GM12878 (cell line): ENCODE measurements at regions not wholly inside any gene's neighbourhood (a gene's known extent, or its start where the extent isn't known, plus 50 kb on each side); places are given as distances from the start of the nearest gene placed in this dataset.

ENCODE experiments used
- ATAC-seq: fragments of 200-7000 bp; cut with Tn5 transposase; 3 replicates; pipeline ENCODE4 v1.9.1; 2020; ENCODE audit warnings: mild to moderate bottlenecking, moderate library complexity
- BruUV-seq: library from RNA; stranded (reverse); fragments of 400-500 nt; replicated peaks from 2 replicates; lab custom pipeline; 2021; lab: Mats Ljungman, UMichigan
- CTCF ChIA-PET: fragments of 300-600 bp; sonication (Branson Sonifier 250); formaldehyde crosslinking; extraction: SDS; loops from one replicate; lab custom pipeline; 2021; ENCODE audit warnings: inconsistent platforms; lab: Yijun Ruan, JAX
- POLR2A ChIA-PET: fragments of 350-600 bp; formaldehyde crosslinking; extraction: SDS; loops from one replicate; lab custom pipeline; 2021; ENCODE audit warnings: inconsistent platforms; lab: Charles Lee
- RAD21 ChIA-PET: fragments of 300-600 bp; sonication (Branson Sonifier 250); formaldehyde crosslinking; loops from one replicate; lab custom pipeline; 2023; ENCODE audit warnings: antibody characterized with exemption; ENCODE audit not compliant: unreplicated experiment; lab: Charles Lee
- SMC1A ChIA-PET: fragments of 300-600 bp; sonication (Branson Sonifier 250); formaldehyde crosslinking; loops from one replicate; lab custom pipeline; 2023; ENCODE audit not compliant: unreplicated experiment, uncharacterized antibody; lab: Charles Lee
- DNase-seq: peaks from one replicate; pipeline ENCODE4 v3.0.0-alpha.2; 2011; ENCODE audit warnings: low read depth, low spot score
- FAIRE-seq: peaks from 3 replicates; lab custom pipeline; 2011; peaks lifted over from hg19 to GRCh38; lab: Jason Lieb, UNC
- H2AFZ ChIP-seq: 2 replicates; pipeline ENCODE4 v1.6.0; 2011; ENCODE audit warnings: low read depth, low read length, control low read depth; ENCODE audit not compliant: control insufficient read depth
- H3K27ac ChIP-seq: 2 replicates; pipeline ENCODE4 v1.5.1; 2011; ENCODE audit warnings: control low read depth; ENCODE audit not compliant: control insufficient read depth, insufficient read depth
- H3K27me3 ChIP-seq, 2 experiments: replicated peaks in 1 of 2; 2 replicates each; pipeline versions ENCODE4 v1.6.0 to v1.6.1; 2011; ENCODE audit warnings: low read length in 1 of 2; ENCODE audit not compliant: control insufficient read depth in 2 of 2, insufficient read depth in 2 of 2
- H3K36me3 ChIP-seq, 2 experiments: 2 replicates each; pipeline ENCODE4 v1.5.1; 2011; ENCODE audit warnings: low read length in 1 of 2; ENCODE audit not compliant: control insufficient read depth in 2 of 2, insufficient read depth in 2 of 2
- H3K4me1 ChIP-seq: 2 replicates; pipeline ENCODE4 v1.6.1; 2011; ENCODE audit warnings: mild to moderate bottlenecking, low read length, moderate library complexity, mixed read lengths; ENCODE audit not compliant: control insufficient read depth, insufficient read depth
- H3K4me2 ChIP-seq: 2 replicates; pipeline ENCODE4 v1.6.0; 2011; ENCODE audit warnings: control low read depth; ENCODE audit not compliant: control insufficient read depth, insufficient read depth
- H3K4me3 ChIP-seq: fragments of 200-600 bp; sonication (generic); 2 replicates; pipeline ENCODE4 v1.5.1; 2016
- H3K79me2 ChIP-seq: 2 replicates; pipeline ENCODE4 v1.6.0; 2011; ENCODE audit warnings: low read length; ENCODE audit not compliant: control insufficient read depth, insufficient read depth
- H3K9ac ChIP-seq: 2 replicates; pipeline ENCODE4 v1.8.0; 2011; ENCODE audit warnings: low read length, control low read depth, mixed read lengths; ENCODE audit not compliant: control insufficient read depth, insufficient read depth
- H3K9me3 ChIP-seq: replicated peaks from 3 replicates; pipeline ENCODE4 v1.5.1; 2011; ENCODE audit warnings: mild to moderate bottlenecking, low read length; ENCODE audit not compliant: control insufficient read depth, insufficient read depth
- H4K20me1 ChIP-seq: 2 replicates; pipeline ENCODE4 v1.6.0; 2011; ENCODE audit not compliant: control insufficient read depth, insufficient read depth
- EZH2 ChIP-seq: IDR thresholded peaks from 2 replicates; pipeline ENCODE4 v1.6.1; 2012; ENCODE audit warnings: low read depth, mild to moderate bottlenecking, control low read depth, inconsistent platforms, low read length, borderline replicate concordance; ENCODE audit not compliant: control insufficient read depth
- HDAC6 ChIP-seq: fragments of 200-600 bp; sonication (generic); IDR thresholded peaks from one replicate; pipeline ENCODE4 v1.8.0; 2017; ENCODE audit warnings: antibody characterized with exemption; ENCODE audit not compliant: unreplicated experiment
- MYC ChIP-seq: IDR thresholded peaks from 2 replicates; pipeline ENCODE4 v1.6.1; 2011; ENCODE audit warnings: mild to moderate bottlenecking, low read length, moderate library complexity, inconsistent platforms; ENCODE audit not compliant: insufficient read depth, insufficient replicate concordance, insufficient read length, severe bottlenecking
- NFXL1 ChIP-seq: fragments of 450-650 bp; IDR thresholded peaks from 2 replicates; pipeline ENCODE4 v1.6.1; 2017; ENCODE audit warnings: antibody characterized with exemption, mild to moderate bottlenecking, borderline replicate concordance
- PML ChIP-seq: IDR thresholded peaks from 2 replicates; pipeline ENCODE4 v1.6.1; 2012; ENCODE audit warnings: low read length, inconsistent platforms
- SP1 ChIP-seq: IDR thresholded peaks from one replicate; pipeline ENCODE4 v1.6.1; 2011; ENCODE audit warnings: low read depth, low read length
- ZNF207 ChIP-seq: fragments of 450-650 bp; IDR thresholded peaks from 2 replicates; pipeline ENCODE4 v1.6.1; 2014; ENCODE audit warnings: antibody characterized with exemption, mild to moderate bottlenecking, borderline replicate concordance
- ZNF217 ChIP-seq: fragments of 450-650 bp; IDR thresholded peaks from 2 replicates; pipeline ENCODE4 v1.6.1; 2017; ENCODE audit warnings: antibody characterized with exemption, mild to moderate bottlenecking
- WGBS: methylation state at CpG from one replicate; pipeline ENCODE4 v1.1.6; 2016; ENCODE audit warnings: low lambda C conversion rate; ENCODE audit not compliant: insufficient replicate concordance, insufficient coverage; ENCODE audit errors: missing lambda C conversion rate; 5-methylcytosine and 5-hydroxymethylcytosine counted together
- in situ Hi-C: fragments of 300-500 bp; cut with MboI; formaldehyde crosslinking; loops from 9 replicates; pipeline ENCODE4 v1.14.3; 2018; ENCODE audit warnings: mixed read lengths
- intact Hi-C: fragments of 100-400 bp; cut with micrococcal nuclease; formaldehyde crosslinking; loops from one replicate; pipeline ENCODE4 v1.14.2; 2022; ENCODE audit not compliant: unreplicated experiment
- TF ChIP-seq, protein P1 (sequence below): fragments of 450-650 bp; IDR thresholded peaks from 2 replicates; pipeline ENCODE4 v1.6.1; 2014; ENCODE audit warnings: mild to moderate bottlenecking
- TF ChIP-seq, protein P2 (sequence below): IDR thresholded peaks from 2 replicates; pipeline ENCODE4 v1.6.1; 2011; ENCODE audit warnings: low read depth, low read length, improper control_type of control experiment, borderline replicate concordance

DNA sequence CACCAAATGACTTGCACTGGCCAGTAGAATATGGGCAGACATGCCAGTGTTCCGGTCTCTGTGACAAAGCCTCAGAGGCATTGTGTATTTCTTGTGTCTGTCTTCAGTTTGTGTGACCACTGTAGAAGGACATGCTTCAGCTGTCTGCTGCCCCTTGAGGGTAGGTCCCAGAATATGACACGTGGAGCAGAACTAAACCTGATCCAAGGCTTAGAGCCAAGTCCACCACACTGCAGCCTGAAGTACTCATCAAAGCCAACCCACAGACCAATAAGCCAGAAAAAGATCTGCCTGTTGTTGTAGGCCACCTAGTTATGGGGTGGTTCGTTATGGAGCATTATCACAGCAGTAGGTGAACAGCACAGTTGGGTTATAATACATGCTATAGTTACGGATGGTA lies 468.9 kb downstream of the PSAT1 start:
- in situ Hi-C loops: no loop called here
- BruUV-seq: no TSS peak

More for the DNA sequence above, 468.9 kb downstream of the PSAT1 start:
- no peak for FAIRE-seq
- POLR2A ChIA-PET: no interaction called here
- Histone ChIP-seq H3K9me3 (no peaks in the 10 kb centered on the region), H4K20me1 (no peaks in the 10 kb centered on the region), H3K27ac (no peak overlapping the region), H3K9ac (no peak overlapping the region), H3K4me2 (no peak overlapping the region), H3K79me2 (no peaks in the 10 kb centered on the region), H2AFZ (no peak overlapping the region), H3K27me3 (no peaks in the 10 kb centered on the region), H3K4me3 (no peak overlapping the region), H3K36me3 (no peaks in the 10 kb centered on the region), H3K4me1 (no peaks in the 10 kb centered on the region)
- no peak for DNase-seq
- WGBS: 29% methylated on average over 4 of the region's 4 CpGs
- CTCF ChIA-PET: no interaction called here
- intact Hi-C loops: no loop called here
- RAD21 ChIA-PET: no interaction called here
- no peak for ATAC-seq
- TF ChIP-seq NFXL1 (no peak), PML (no peak), MYC (no peak), ZNF217 (no peak), EZH2 (no peak), SP1 (no peak), ZNF207 (no peak), HDAC6 (no peak)
- TF ChIP-seq, protein P1, sequence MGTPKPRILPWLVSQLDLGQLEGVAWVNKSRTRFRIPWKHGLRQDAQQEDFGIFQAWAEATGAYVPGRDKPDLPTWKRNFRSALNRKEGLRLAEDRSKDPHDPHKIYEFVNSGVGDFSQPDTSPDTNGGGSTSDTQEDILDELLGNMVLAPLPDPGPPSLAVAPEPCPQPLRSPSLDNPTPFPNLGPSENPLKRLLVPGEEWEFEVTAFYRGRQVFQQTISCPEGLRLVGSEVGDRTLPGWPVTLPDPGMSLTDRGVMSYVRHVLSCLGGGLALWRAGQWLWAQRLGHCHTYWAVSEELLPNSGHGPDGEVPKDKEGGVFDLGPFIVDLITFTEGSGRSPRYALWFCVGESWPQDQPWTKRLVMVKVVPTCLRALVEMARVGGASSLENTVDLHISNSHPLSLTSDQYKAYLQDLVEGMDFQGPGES: no peak
- TF ChIP-seq, protein P2, sequence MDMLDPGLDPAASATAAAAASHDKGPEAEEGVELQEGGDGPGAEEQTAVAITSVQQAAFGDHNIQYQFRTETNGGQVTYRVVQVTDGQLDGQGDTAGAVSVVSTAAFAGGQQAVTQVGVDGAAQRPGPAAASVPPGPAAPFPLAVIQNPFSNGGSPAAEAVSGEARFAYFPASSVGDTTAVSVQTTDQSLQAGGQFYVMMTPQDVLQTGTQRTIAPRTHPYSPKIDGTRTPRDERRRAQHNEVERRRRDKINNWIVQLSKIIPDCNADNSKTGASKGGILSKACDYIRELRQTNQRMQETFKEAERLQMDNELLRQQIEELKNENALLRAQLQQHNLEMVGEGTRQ: no peak
- TF ChIP-seq, all 136 proteins: peak for 0
- SMC1A ChIA-PET: no interaction called here
